ENCODE measurements at regions not wholly inside any gene's neighbourhood (a gene's known extent, or its start where the extent isn't known, plus 50 kb on each side); places are given as distances from the start of the nearest gene placed in this dataset.

DNA sequence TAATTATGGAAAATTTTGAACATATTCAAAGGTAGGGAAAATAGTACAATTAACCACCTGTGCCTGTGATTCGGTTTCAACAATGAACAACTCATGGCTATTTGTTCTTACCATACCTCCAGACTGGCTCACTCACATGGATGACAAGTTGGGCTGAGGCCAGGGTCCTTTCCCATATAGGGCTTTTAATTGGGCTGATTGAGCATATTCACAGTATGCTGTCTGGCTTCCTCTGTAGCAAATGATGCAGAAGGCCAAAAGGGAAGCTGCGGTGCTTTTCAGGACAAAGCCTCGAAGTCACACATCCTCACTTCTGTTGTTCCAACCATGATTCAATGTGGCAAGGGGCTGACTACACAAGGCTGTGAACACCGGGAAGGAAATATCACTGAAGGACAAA, 297.5 kb upstream of the SLC16A7 start:
- TF ChIP-seq, protein P1, sequence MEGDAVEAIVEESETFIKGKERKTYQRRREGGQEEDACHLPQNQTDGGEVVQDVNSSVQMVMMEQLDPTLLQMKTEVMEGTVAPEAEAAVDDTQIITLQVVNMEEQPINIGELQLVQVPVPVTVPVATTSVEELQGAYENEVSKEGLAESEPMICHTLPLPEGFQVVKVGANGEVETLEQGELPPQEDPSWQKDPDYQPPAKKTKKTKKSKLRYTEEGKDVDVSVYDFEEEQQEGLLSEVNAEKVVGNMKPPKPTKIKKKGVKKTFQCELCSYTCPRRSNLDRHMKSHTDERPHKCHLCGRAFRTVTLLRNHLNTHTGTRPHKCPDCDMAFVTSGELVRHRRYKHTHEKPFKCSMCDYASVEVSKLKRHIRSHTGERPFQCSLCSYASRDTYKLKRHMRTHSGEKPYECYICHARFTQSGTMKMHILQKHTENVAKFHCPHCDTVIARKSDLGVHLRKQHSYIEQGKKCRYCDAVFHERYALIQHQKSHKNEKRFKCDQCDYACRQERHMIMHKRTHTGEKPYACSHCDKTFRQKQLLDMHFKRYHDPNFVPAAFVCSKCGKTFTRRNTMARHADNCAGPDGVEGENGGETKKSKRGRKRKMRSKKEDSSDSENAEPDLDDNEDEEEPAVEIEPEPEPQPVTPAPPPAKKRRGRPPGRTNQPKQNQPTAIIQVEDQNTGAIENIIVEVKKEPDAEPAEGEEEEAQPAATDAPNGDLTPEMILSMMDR (IDR thresholded peaks at IDR 0.05) = no peak
- no peak for TF ChIP-seq POLR2A (IDR thresholded peaks at IDR 0.05)

Measured in Peyer's patch (tissue), 4 donors.